ENCODE measurements at regions not wholly inside any gene's neighbourhood (a gene's known extent, or its start where the extent isn't known, plus 50 kb on each side); places are given as distances from the start of the nearest gene placed in this dataset.

DNA sequence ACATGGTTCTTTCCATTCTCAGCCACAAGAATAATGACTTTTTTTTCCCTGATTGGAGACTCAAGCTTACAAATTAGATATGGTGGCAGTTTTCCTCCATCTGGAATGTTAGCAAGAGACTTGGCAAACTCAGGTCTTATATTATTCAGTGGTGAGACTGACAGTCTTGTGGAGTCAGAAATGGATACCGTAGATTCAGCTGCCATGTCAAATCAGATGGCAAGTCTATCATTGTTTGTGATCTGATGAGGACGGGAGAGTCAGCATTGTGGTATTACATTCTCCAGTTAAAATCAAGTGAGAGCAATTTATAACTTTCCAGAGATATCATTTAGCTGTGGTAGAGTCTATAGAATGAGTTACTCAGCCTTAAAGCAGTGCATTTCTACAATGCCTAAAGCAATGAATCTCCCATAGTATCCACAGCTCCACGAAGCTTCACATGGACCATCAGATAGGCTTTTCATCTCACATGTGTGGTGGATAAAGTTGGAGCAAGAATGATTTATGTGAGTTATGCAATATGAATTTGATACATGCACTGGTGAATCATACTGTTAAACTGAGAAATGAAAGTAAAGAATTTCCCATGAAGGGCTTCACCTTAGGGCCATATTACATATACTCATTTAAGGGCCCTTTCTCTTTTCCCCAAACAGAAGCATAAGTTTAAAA lies 430.6 kb downstream of the ZNF608 start:
- TF ChIP-seq EZH2 (conservative IDR thresholded peaks at IDR 0.05; ENCODE audit: low read depth, low read length) (no peak), ZMYM3 (CRISPR knock-in tag; IDR thresholded peaks at IDR 0.05) (no peak)
